A549 (cell line): ENCODE measurements at regions not wholly inside any gene's neighbourhood (a gene's known extent, or its start where the extent isn't known, plus 50 kb on each side); places are given as distances from the start of the nearest gene placed in this dataset.

Source experiments
- ATAC-seq, 2 experiments: fragments of 200-7000 bp in 1 of 2; fragments of >200 bp in 1 of 2; cut with Nextera tagmentation in 1 of 2; cut with Tn5 transposase in 1 of 2; 3 replicates each; pipeline versions ENCODE4 v1.8.0 to v1.9.1; 2018 to 2020; ENCODE audit warnings: mild to moderate bottlenecking in 1 of 2, moderate library complexity in 1 of 2
- CTCF ChIA-PET: fragments of 300-600 bp; sonication (Branson Sonifier 250); formaldehyde crosslinking; extraction: SDS; loops from one replicate; lab custom pipeline; 2021; ENCODE audit warnings: antibody characterized with exemption, inconsistent platforms; lab: Yijun Ruan, JAX
- POLR2A ChIA-PET: fragments of 350-600 bp; formaldehyde crosslinking; extraction: SDS; loops from one replicate; lab custom pipeline; 2021; ENCODE audit warnings: antibody characterized with exemption, inconsistent platforms; lab: Yijun Ruan, JAX
- DNase-seq, 2 experiments: peaks; one replicate each; pipeline versions ENCODE4 v3.0.0 to v3.0.0-alpha.2; 2011 to 2016; ENCODE audit warnings: low read depth in 1 of 2, low spot score in 1 of 2
- FAIRE-seq: peaks from 2 replicates; lab custom pipeline; 2011; peaks lifted over from hg19 to GRCh38; lab: Jason Lieb, UNC
- H3K27ac ChIP-seq, 2 experiments: fragments of >200 bp; sonication (Bioruptor Twin); formaldehyde crosslinking; 3 replicates each; pipeline ENCODE4 v1.5.1; 2016 to 2017
- H3K4me1 ChIP-seq: fragments of >200 bp; sonication (Bioruptor Twin); formaldehyde crosslinking; 3 replicates; pipeline ENCODE4 v1.6.1; 2016
- H3K4me2 ChIP-seq: fragments of >200 bp; sonication (Bioruptor Twin); formaldehyde crosslinking; 3 replicates; pipeline ENCODE4 v1.6.1; 2016
- H3K4me3 ChIP-seq: fragments of >200 bp; sonication (Bioruptor Twin); formaldehyde crosslinking; 3 replicates; pipeline ENCODE4 v1.5.1; 2016
- H3K9me3 ChIP-seq: fragments of >200 bp; sonication (Bioruptor Twin); formaldehyde crosslinking; 3 replicates; pipeline ENCODE4 v1.6.1; 2016
- ATOH8 ChIP-seq: fragments of 250-450 bp; sonication (Bioruptor Pico); IDR thresholded peaks from 2 replicates; pipeline ENCODE4 v1.5.0; 2020; ENCODE audit warnings: low read depth, mild to moderate bottlenecking, moderate library complexity
- BCL3 ChIP-seq: fragments of >200 bp; sonication (Bioruptor Twin); formaldehyde crosslinking; IDR thresholded peaks from 3 replicates; pipeline ENCODE4 v1.6.1; 2016
- CEBPB ChIP-seq, 2 experiments: fragments of >200 bp in 1 of 2; sonication (Bioruptor Twin) in 1 of 2; formaldehyde crosslinking in 1 of 2; IDR thresholded peaks; 2 replicates each; pipeline ENCODE4 v1.6.1; 2012 to 2016
- CTCF ChIP-seq: fragments of >200 bp; sonication (Bioruptor Twin); formaldehyde crosslinking; IDR thresholded peaks from 3 replicates; pipeline ENCODE4 v1.5.1; 2016
- EHF ChIP-seq: fragments of 250-450 bp; sonication (Bioruptor Pico); IDR thresholded peaks from 2 replicates; pipeline ENCODE4 v1.5.0; 2020; ENCODE audit warnings: mild to moderate bottlenecking
- EP300 ChIP-seq, 2 experiments: fragments of >200 bp; sonication (Bioruptor Twin); formaldehyde crosslinking; IDR thresholded peaks; 2 replicates in 1 of 2; 3 replicates in 1 of 2; pipeline ENCODE4 v1.6.1; 2016 to 2017
- FOSL2 ChIP-seq, 2 experiments: fragments of 450-650 bp in 1 of 2; fragments of >200 bp in 1 of 2; sonication (Bioruptor Twin) in 1 of 2; formaldehyde crosslinking; IDR thresholded peaks; 2 replicates each; pipeline versions ENCODE4 v1.5.0 to v1.6.1; 2016 to 2020; ENCODE audit warnings: mild to moderate bottlenecking in 1 of 2, moderate library complexity in 1 of 2
- FOXS1 ChIP-seq: fragments of 250-450 bp; sonication (Bioruptor Pico); IDR thresholded peaks from 2 replicates; pipeline ENCODE4 v1.5.0; 2020; ENCODE audit warnings: mild to moderate bottlenecking, moderate library complexity
- GATA3 ChIP-seq: IDR thresholded peaks from 2 replicates; pipeline ENCODE4 v1.6.1; 2012; ENCODE audit warnings: borderline replicate concordance
- HDAC2 ChIP-seq: fragments of 200-600 bp; sonication (generic); IDR thresholded peaks from 2 replicates; pipeline ENCODE4 v1.6.1; 2016
- HES2 ChIP-seq: fragments of >200 bp; sonication (Bioruptor Twin); formaldehyde crosslinking; IDR thresholded peaks from 2 replicates; pipeline ENCODE4 v1.6.1; 2016
- HEYL ChIP-seq: fragments of 250-450 bp; sonication (Bioruptor Pico); IDR thresholded peaks from 2 replicates; pipeline ENCODE4 v1.8.0; 2021; ENCODE audit warnings: mild to moderate bottlenecking, moderate library complexity
- HMGXB4 ChIP-seq: fragments of 250-450 bp; sonication (Bioruptor Pico); IDR thresholded peaks from 2 replicates; pipeline ENCODE4 v1.5.0; 2021; ENCODE audit warnings: mild to moderate bottlenecking, moderate library complexity, borderline replicate concordance
- HOXB5 ChIP-seq: fragments of 250-450 bp; sonication (Bioruptor Pico); IDR thresholded peaks from 2 replicates; pipeline ENCODE4 v1.5.0; 2020; ENCODE audit warnings: mild to moderate bottlenecking, moderate library complexity
- JUN ChIP-seq, 2 experiments: fragments of >200 bp; sonication (Bioruptor Twin); formaldehyde crosslinking; IDR thresholded peaks; 2 replicates in 1 of 2; 3 replicates in 1 of 2; pipeline ENCODE4 v1.6.1; 2016 to 2017
- KDM1A ChIP-seq: fragments of 200-600 bp; sonication (generic); IDR thresholded peaks from 2 replicates; pipeline ENCODE4 v1.6.1; 2016; ENCODE audit warnings: low read depth, mild to moderate bottlenecking
- KDM5A ChIP-seq: fragments of 200-600 bp; sonication (generic); IDR thresholded peaks from 2 replicates; pipeline ENCODE4 v1.6.1; 2016; ENCODE audit warnings: antibody characterized with exemption, mild to moderate bottlenecking
- MAFK ChIP-seq: fragments of 450-650 bp; IDR thresholded peaks from 2 replicates; pipeline ENCODE4 v1.6.1; 2014; ENCODE audit not compliant: partially characterized antibody
- MAX ChIP-seq: IDR thresholded peaks from 2 replicates; pipeline ENCODE4 v1.6.1; 2012
- MAZ ChIP-seq: fragments of 150-350 bp; IDR thresholded peaks from 2 replicates; pipeline ENCODE4 v1.6.1; 2014; ENCODE audit warnings: antibody characterized with exemption, low read depth, low read length, borderline replicate concordance
- NFE2L2 ChIP-seq: fragments of 150-350 bp; conservative IDR thresholded peaks from 2 replicates; pipeline ENCODE4 v1.6.1; 2014; ENCODE audit warnings: low read length
- POLR2A ChIP-seq: IDR thresholded peaks from 2 replicates; pipeline ENCODE4 v1.6.1; 2012; ENCODE audit warnings: mild to moderate bottlenecking, low read length
- POLR2AphosphoS2 ChIP-seq: conservative IDR thresholded peaks from 2 replicates; pipeline ENCODE4 v1.6.1; 2012; ENCODE audit warnings: low read length, improper control_type of control experiment, inconsistent platforms
- RAD21 ChIP-seq, 2 experiments: fragments of >200 bp in 1 of 2; sonication (Bioruptor Twin) in 1 of 2; formaldehyde crosslinking in 1 of 2; IDR thresholded peaks in 1 of 2; conservative IDR thresholded peaks in 1 of 2; 2 replicates in 1 of 2; 3 replicates in 1 of 2; pipeline ENCODE4 v1.6.1; 2012 to 2018; ENCODE audit warnings: inconsistent platforms in 1 of 2
- RCOR1 ChIP-seq: fragments of 150-350 bp; IDR thresholded peaks from 2 replicates; pipeline ENCODE4 v1.6.1; 2014; ENCODE audit warnings: antibody characterized with exemption, low read length, low read depth
- RNF2 ChIP-seq: fragments of 200-600 bp; sonication (generic); IDR thresholded peaks from 2 replicates; pipeline ENCODE4 v1.6.1; 2016; ENCODE audit warnings: low read depth, mild to moderate bottlenecking, antibody characterized with exemption, moderate library complexity, borderline replicate concordance
- SREBF2 ChIP-seq: fragments of 450-650 bp; IDR thresholded peaks from 2 replicates; pipeline ENCODE4 v1.6.1; 2014; ENCODE audit warnings: mild to moderate bottlenecking, moderate library complexity
- TFCP2L1 ChIP-seq: fragments of 250-450 bp; sonication (Bioruptor Pico); IDR thresholded peaks from 2 replicates; pipeline ENCODE4 v1.5.0; 2021; ENCODE audit warnings: mild to moderate bottlenecking
- ZC3H11A ChIP-seq: fragments of 450-650 bp; IDR thresholded peaks from 2 replicates; pipeline ENCODE4 v1.6.1; 2014; ENCODE audit warnings: antibody characterized with exemption, mild to moderate bottlenecking
- ZNF302 ChIP-seq: fragments of 250-450 bp; sonication (Bioruptor Pico); IDR thresholded peaks from 2 replicates; pipeline ENCODE4 v1.9.0; 2021; ENCODE audit warnings: inconsistent platforms, mild to moderate bottlenecking, moderate library complexity
- WGBS: methylation state at CpG from one replicate; pipeline ENCODE4 v1.1.6; 2017; ENCODE audit errors: missing lambda C conversion rate; 5-methylcytosine and 5-hydroxymethylcytosine counted together

- H3K4me3 ChIP-seq: no peak overlapping the region
- WGBS: 11% methylated on average over 2 of the region's 2 CpGs
- no peak overlapping the region for H3K4me2 ChIP-seq
- no peak overlapping the region for H3K27ac ChIP-seq
- DNase-seq (no peak), FAIRE-seq (no peak), ATAC-seq (no peak)
- no peaks in the 10 kb centered on the region for H3K4me1 ChIP-seq
- no peaks in the 10 kb centered on the region; the same call in 2 of the 3 replicates for H3K9me3 ChIP-seq
- POLR2A ChIA-PET: no interaction called here
- TF ChIP-seq MAZ (no peak), HMGXB4 (no peak), RAD21 (conservative IDR thresholded peaks at IDR 0.05 in 1 of 2, IDR thresholded peaks at IDR 0.05 in 1 of 2) (no peak), KDM5A (no peak), HOXB5 (CRISPR knock-in tag) (no peak), RNF2 (no peak), MAFK (no peak), HES2 (no peak), BCL3 (no peak), MAX (no peak), KDM1A (no peak), JUN (IDR thresholded peaks at IDR 0.05) (no peak), CEBPB (IDR thresholded peaks at IDR 0.05) (no peak), EHF (CRISPR knock-in tag) (no peak), FOSL2 (IDR thresholded peaks at IDR 0.05) (no peak), FOSL2 (CRISPR knock-in tag; IDR thresholded peaks at IDR 0.05) (no peak), HEYL (no peak), CTCF (no peak)
- CTCF ChIA-PET: no interaction called here
Observed at GRCh38 chr3:76415384-76415783, 624.5 kb upstream of the ROBO2 start.

GRCh38 chr3:76429581-76430177 lies 610.2 kb upstream of the ROBO2 start:
- TF ChIP-seq GATA3: no peak
- TF ChIP-seq HDAC2: no peak
- TF ChIP-seq SREBF2: no peak
- TF ChIP-seq HMGXB4: no peak
- no peak for TF ChIP-seq POLR2A
- TF ChIP-seq TFCP2L1 (CRISPR knock-in tag): no peak
- TF ChIP-seq ATOH8 (CRISPR knock-in tag): no peak
- no peak for TF ChIP-seq NFE2L2
- no peak for TF ChIP-seq RCOR1
- TF ChIP-seq ZC3H11A: no peak
- no peak for TF ChIP-seq POLR2AphosphoS2
- TF ChIP-seq EHF (CRISPR knock-in tag): no peak
- TF ChIP-seq EP300 (IDR thresholded peaks at IDR 0.05): no peak
- TF ChIP-seq KDM1A: no peak
- no peak for TF ChIP-seq ZNF302 (CRISPR knock-in tag)
- no peak for TF ChIP-seq FOXS1 (CRISPR knock-in tag)
- FAIRE-seq: no peak
- H3K27ac ChIP-seq: no peak overlapping the region
- CTCF ChIA-PET: no interaction called here
- no peak for DNase-seq
- H3K4me1 ChIP-seq: no peaks in the 10 kb centered on the region
- H3K9me3 ChIP-seq: no peaks in the 10 kb centered on the region
- no peak overlapping the region for H3K4me2 ChIP-seq
- WGBS: 0% methylated on average over 2 of the region's 2 CpGs
- ATAC-seq: no peak
- POLR2A ChIA-PET: no interaction called here
- H3K4me3 ChIP-seq: no peak overlapping the region
